ENCODE measurements at regions not wholly inside any gene's neighbourhood (a gene's known extent, or its start where the extent isn't known, plus 50 kb on each side); places are given as distances from the start of the nearest gene placed in this dataset.

DNA sequence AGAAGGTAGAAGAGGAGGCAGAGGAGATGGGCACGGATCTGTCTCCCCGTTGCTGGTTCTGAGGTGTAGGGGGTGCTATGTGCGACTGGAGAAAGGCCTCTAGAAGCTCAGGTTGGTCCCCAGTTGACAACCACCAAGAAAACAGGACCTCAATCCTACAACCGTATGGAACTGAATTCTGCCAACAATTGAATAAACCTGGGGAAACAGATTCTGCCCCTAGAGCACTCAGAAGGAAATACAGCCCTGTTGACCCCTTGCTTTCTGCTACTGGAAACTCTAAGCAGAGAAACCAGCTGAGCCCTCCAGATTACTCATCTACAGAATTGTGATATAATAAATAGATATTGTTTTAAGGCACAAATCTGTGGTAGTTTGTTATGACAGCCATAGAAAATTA is 313.0 kb upstream of the GOT2 start:
- no peaks in the 10 kb centered on the region for H3F3A ChIP-seq (ENCODE audit: insufficient read depth, low read length)
- TF ChIP-seq EZH2phosphoT487 (IDR thresholded peaks at IDR 0.05; ENCODE audit: low read length): no peak
- no peak for TF ChIP-seq EZH2 (optimal IDR thresholded peaks at IDR 0.05; ENCODE audit: low read depth, low read length)
- no peak for TF ChIP-seq CTCF (IDR thresholded peaks at IDR 0.05; ENCODE audit: low read length)
- no peak overlapping the region for H2AFZ ChIP-seq (ENCODE audit: low read length)
- no peak overlapping the region for H3K4me2 ChIP-seq (ENCODE audit: low read depth, low read length)
- H3K4me3 ChIP-seq (ENCODE audit: low read length): no peak overlapping the region
- no peaks in the 10 kb centered on the region for H4K20me1 ChIP-seq (ENCODE audit: insufficient read depth, low read length)
- H3K9me3 ChIP-seq (replicated peaks; ENCODE audit: insufficient read depth, low read length): no peaks in the 10 kb centered on the region
- no peaks in the 10 kb centered on the region for H3K79me2 ChIP-seq (ENCODE audit: low read length)
- H3K27me3 ChIP-seq (replicated peaks; ENCODE audit: insufficient read depth, low read length): no peaks in the 10 kb centered on the region
- H3K9ac ChIP-seq (ENCODE audit: low read length): no peak overlapping the region
- no peak overlapping the region for H3K27ac ChIP-seq (ENCODE audit: low read length)
- no peak for DNase-seq
- no peaks in the 10 kb centered on the region for H3K9me2 ChIP-seq (replicated peaks; ENCODE audit: insufficient read depth, low read length)
- no peaks in the 10 kb centered on the region for H3K36me3 ChIP-seq (replicated peaks; ENCODE audit: insufficient read depth, low read length)
- H3K4me1 ChIP-seq (ENCODE audit: low read length): no peaks in the 10 kb centered on the region

GRCh38 chr16:59046335-59046734 is 312.2 kb upstream of the GOT2 start:
- H3K9me2 ChIP-seq (replicated peaks; ENCODE audit: insufficient read depth, low read length): no peaks in the 10 kb centered on the region
- DNase-seq: no peak
- H3K27me3 ChIP-seq (replicated peaks; ENCODE audit: insufficient read depth, low read length): no peaks in the 10 kb centered on the region
- no peak overlapping the region for H3K27ac ChIP-seq (ENCODE audit: low read length)
- H3K79me2 ChIP-seq (ENCODE audit: low read length): no peaks in the 10 kb centered on the region
- no peak overlapping the region for H3K4me2 ChIP-seq (ENCODE audit: low read depth, low read length)
- TF ChIP-seq CTCF (IDR thresholded peaks at IDR 0.05; ENCODE audit: low read length) (no peak), EZH2phosphoT487 (IDR thresholded peaks at IDR 0.05; ENCODE audit: low read length) (no peak), EZH2 (optimal IDR thresholded peaks at IDR 0.05; ENCODE audit: low read depth, low read length) (no peak)
- H3K9me3 ChIP-seq (replicated peaks; ENCODE audit: insufficient read depth, low read length): no peaks in the 10 kb centered on the region
- H3K36me3 ChIP-seq (replicated peaks; ENCODE audit: insufficient read depth, low read length): no peaks in the 10 kb centered on the region
- H3K4me3 ChIP-seq (ENCODE audit: low read length): no peak overlapping the region
- H2AFZ ChIP-seq (ENCODE audit: low read length): no peak overlapping the region
- H3F3A ChIP-seq (ENCODE audit: insufficient read depth, low read length): no peaks in the 10 kb centered on the region
- no peak overlapping the region for H3K9ac ChIP-seq (ENCODE audit: low read length)
- H4K20me1 ChIP-seq (ENCODE audit: insufficient read depth, low read length): no peaks in the 10 kb centered on the region
- no peaks in the 10 kb centered on the region for H3K4me1 ChIP-seq (ENCODE audit: low read length)

DNA sequence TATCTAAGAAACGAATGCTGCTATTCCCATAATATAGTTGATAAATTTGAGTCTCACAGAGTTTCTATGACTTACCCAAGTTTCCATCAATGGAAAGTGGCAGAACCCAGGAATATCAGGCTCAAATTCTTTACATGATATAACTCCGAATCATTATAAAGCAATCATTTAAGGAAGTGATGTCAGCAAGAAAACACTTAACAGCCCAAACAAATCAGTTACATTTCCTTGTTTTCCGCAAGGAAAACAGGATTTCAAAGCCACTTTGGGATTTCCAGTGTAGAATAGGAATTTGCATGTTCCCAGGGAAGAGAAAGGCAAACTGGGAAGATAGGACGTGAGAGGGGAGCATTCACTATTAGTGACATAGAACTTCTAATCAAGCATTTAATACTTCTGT is 311.4 kb upstream of the GOT2 start:
- no peak for DNase-seq
- no peaks in the 10 kb centered on the region for H3K4me1 ChIP-seq (ENCODE audit: low read length)
- H3K36me3 ChIP-seq (replicated peaks; ENCODE audit: insufficient read depth, low read length): no peaks in the 10 kb centered on the region
- H3K9me2 ChIP-seq (replicated peaks; ENCODE audit: insufficient read depth, low read length): no peaks in the 10 kb centered on the region
- H3K9ac ChIP-seq (ENCODE audit: low read length): no peak overlapping the region
- H2AFZ ChIP-seq (ENCODE audit: low read length): no peak overlapping the region
- H4K20me1 ChIP-seq (ENCODE audit: insufficient read depth, low read length): no peaks in the 10 kb centered on the region
- TF ChIP-seq EZH2 (optimal IDR thresholded peaks at IDR 0.05; ENCODE audit: low read depth, low read length) (no peak), CTCF (IDR thresholded peaks at IDR 0.05; ENCODE audit: low read length) (no peak), EZH2phosphoT487 (IDR thresholded peaks at IDR 0.05; ENCODE audit: low read length) (no peak)
- H3K79me2 ChIP-seq (ENCODE audit: low read length): no peaks in the 10 kb centered on the region
- H3K4me2 ChIP-seq (ENCODE audit: low read depth, low read length): no peak overlapping the region
- H3K9me3 ChIP-seq (replicated peaks; ENCODE audit: insufficient read depth, low read length): no peaks in the 10 kb centered on the region
- no peak overlapping the region for H3K27ac ChIP-seq (ENCODE audit: low read length)
- no peaks in the 10 kb centered on the region for H3K27me3 ChIP-seq (replicated peaks; ENCODE audit: insufficient read depth, low read length)
- no peak overlapping the region for H3K4me3 ChIP-seq (ENCODE audit: low read length)
- no peaks in the 10 kb centered on the region for H3F3A ChIP-seq (ENCODE audit: insufficient read depth, low read length)
